ENCODE measurements at regions not wholly inside any gene's neighbourhood (a gene's known extent, or its start where the extent isn't known, plus 50 kb on each side); places are given as distances from the start of the nearest gene placed in this dataset.

DNA sequence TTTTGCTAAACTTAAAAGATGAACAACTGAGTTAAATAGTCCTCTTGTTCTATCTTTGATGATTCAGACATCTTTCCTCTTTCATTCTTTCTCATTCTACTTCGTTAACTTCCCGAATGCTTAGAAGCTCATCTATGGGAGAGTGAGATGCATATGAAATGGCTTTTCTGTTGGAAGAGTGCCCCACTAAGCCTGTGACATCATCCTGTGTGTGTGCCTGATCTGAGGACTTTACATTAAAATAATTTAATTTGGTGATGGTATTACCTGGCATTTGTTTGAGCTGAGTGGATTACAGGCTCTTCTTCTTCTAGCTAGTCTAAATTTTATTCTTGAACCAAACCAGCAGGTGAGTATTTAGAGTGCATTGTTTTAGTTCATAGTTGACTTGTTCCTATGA lies 626.5 kb downstream of the QKI start:
- no peaks in the 10 kb centered on the region for H3K79me2 ChIP-seq (ENCODE audit: insufficient read depth, low read length)

More for the DNA sequence above, 626.5 kb downstream of the QKI start:
- H2BK12ac ChIP-seq (ENCODE audit: insufficient read length, low read depth, low read length) = no peak overlapping the region
- H3K27ac Mint-ChIP-seq = no peak overlapping the region
- no peak overlapping the region for H3K4ac ChIP-seq (ENCODE audit: low read depth, low read length)
- TF ChIP-seq, protein P1, sequence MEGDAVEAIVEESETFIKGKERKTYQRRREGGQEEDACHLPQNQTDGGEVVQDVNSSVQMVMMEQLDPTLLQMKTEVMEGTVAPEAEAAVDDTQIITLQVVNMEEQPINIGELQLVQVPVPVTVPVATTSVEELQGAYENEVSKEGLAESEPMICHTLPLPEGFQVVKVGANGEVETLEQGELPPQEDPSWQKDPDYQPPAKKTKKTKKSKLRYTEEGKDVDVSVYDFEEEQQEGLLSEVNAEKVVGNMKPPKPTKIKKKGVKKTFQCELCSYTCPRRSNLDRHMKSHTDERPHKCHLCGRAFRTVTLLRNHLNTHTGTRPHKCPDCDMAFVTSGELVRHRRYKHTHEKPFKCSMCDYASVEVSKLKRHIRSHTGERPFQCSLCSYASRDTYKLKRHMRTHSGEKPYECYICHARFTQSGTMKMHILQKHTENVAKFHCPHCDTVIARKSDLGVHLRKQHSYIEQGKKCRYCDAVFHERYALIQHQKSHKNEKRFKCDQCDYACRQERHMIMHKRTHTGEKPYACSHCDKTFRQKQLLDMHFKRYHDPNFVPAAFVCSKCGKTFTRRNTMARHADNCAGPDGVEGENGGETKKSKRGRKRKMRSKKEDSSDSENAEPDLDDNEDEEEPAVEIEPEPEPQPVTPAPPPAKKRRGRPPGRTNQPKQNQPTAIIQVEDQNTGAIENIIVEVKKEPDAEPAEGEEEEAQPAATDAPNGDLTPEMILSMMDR (conservative IDR thresholded peaks at IDR 0.05) = no peak
- H3K4me2 ChIP-seq (ENCODE audit: insufficient read depth, insufficient read length, low read length) = no peak overlapping the region
- no peak overlapping the region for H2AK5ac ChIP-seq (ENCODE audit: insufficient read length, low read length)
- no peaks in the 10 kb centered on the region for H3K4me1 ChIP-seq (ENCODE audit: insufficient read depth, low read length)
- H3K79me1 ChIP-seq (ENCODE audit: insufficient read depth, low read depth, low read length, poor library complexity, severe bottlenecking) = no peaks in the 10 kb centered on the region
- no peak overlapping the region for H2BK5ac ChIP-seq (ENCODE audit: insufficient read length, low read length)
- H3K27me3 Mint-ChIP-seq (ENCODE audit: low read depth) = no peaks in the 10 kb centered on the region
- no peak overlapping the region for H3K56ac ChIP-seq (ENCODE audit: insufficient read length, low read depth, low read length)
- no peak overlapping the region for H2BK120ac ChIP-seq (ENCODE audit: low read depth, low read length, poor library complexity, severe bottlenecking)
- DNase-seq = no peak
- no peak overlapping the region for H2BK15ac ChIP-seq (ENCODE audit: low read depth, low read length)
- no peak overlapping the region for H3K23ac ChIP-seq (ENCODE audit: insufficient read length, low read depth, low read length)
- no peak overlapping the region for H3K18ac ChIP-seq (ENCODE audit: insufficient read length, low read depth, low read length)
- peaks cover 12% of the 10 kb centered on the region in 2 experiments for H3K9me3 Mint-ChIP-seq
- H2AFZ ChIP-seq (ENCODE audit: low read length) = no peak overlapping the region
- no peak overlapping the region for H3T11ph ChIP-seq (ENCODE audit: low read length)
- no peak overlapping the region for H3K4me3 Mint-ChIP-seq
- no peaks in the 10 kb centered on the region for H3K9me3 ChIP-seq (ENCODE audit: control insufficient read depth, low read depth, low read length)
- H3K14ac ChIP-seq (ENCODE audit: insufficient read depth, low read length) = no peak overlapping the region
- WGBS (ENCODE audit: extremely low coverage, insufficient read length, low lambda C conversion rate) = no CpG with 5 or more reads among the region's 2 CpGs
- H4K20me1 ChIP-seq (ENCODE audit: control insufficient read depth, insufficient read depth, insufficient read length) = no peaks in the 10 kb centered on the region
- no peaks in the 10 kb centered on the region for H3K23me2 ChIP-seq (ENCODE audit: insufficient read length, low read depth, low read length, poor library complexity, severe bottlenecking)
- H4K5ac ChIP-seq (ENCODE audit: insufficient read length, low read depth, low read length) = no peak overlapping the region
- H3K4me1 Mint-ChIP-seq = peaks cover 4 to 8% of the 10 kb centered on the region in 2 experiments
- H3K9ac ChIP-seq (ENCODE audit: extremely low read depth, insufficient read length, low read length) = no peak overlapping the region
- H4K91ac ChIP-seq (ENCODE audit: insufficient read length, low read depth, low read length) = no peak overlapping the region
- H3K27ac ChIP-seq (ENCODE audit: insufficient read length, low read depth, low read length) = no peak overlapping the region
- no peak overlapping the region for H2BK20ac ChIP-seq (ENCODE audit: low read depth, low read length, poor library complexity, severe bottlenecking)
- no peak overlapping the region for H4K8ac ChIP-seq (replicated peaks; ENCODE audit: insufficient read length, low read depth, low read length)
- peaks cover 6 to 16% (median 10%) of the 10 kb centered on the region in 3 experiments for H3K36me3 Mint-ChIP-seq (ENCODE audit: insufficient read depth in 1 of 3, low read depth in 3 of 3)
- no peaks in the 10 kb centered on the region for H3K27me3 ChIP-seq (ENCODE audit: insufficient read depth, low read length)

All from H9 (cell line).